ENCODE measurements at regions not wholly inside any gene's neighbourhood (a gene's known extent, or its start where the extent isn't known, plus 50 kb on each side); places are given as distances from the start of the nearest gene placed in this dataset.

DNA sequence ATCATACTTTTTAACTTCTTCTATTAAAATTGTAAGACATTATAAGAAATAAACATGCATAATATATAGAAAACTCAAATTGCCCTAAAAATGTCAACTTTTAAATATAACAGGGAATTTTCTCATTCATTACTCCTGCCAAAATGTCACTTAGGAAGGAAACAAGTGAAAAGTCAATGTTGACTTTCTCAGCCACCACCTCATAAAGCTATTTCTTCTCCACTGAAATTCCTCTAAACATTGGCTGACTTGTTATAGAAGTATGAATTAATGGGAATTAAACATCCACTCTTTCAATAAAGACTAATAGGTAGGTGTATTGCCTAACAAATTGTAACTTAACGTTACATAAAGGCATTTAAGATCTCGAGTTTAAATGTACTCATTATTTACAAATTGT is 499.7 kb upstream of the SYT4 start:
- no peaks in the 10 kb centered on the region for H3K27me3 ChIP-seq (ENCODE audit: control insufficient read depth, insufficient read depth, low read length)
- no peaks in the 10 kb centered on the region for H3K36me3 ChIP-seq (ENCODE audit: control insufficient read depth in 2 of 3, insufficient read depth in 3 of 3, low read length in 3 of 3)
- no peak overlapping the region for H3K9ac ChIP-seq (ENCODE audit: low read length in 3 of 3)
- H3K4me3 ChIP-seq (ENCODE audit: low read length in 3 of 3): no peak overlapping the region
- intact Hi-C loops (cut with DNase I): no loop called here
- DNase-seq: no peak
- H3K4me1 ChIP-seq (ENCODE audit: control insufficient read depth in 2 of 3, insufficient read depth in 2 of 3, low read depth in 1 of 3, low read length in 3 of 3): no peaks in the 10 kb centered on the region
- no peak for FAIRE-seq
- H3K27ac ChIP-seq (ENCODE audit: low read depth in 2 of 2, low read length in 2 of 2): no peak overlapping the region
- TF ChIP-seq, protein P1, sequence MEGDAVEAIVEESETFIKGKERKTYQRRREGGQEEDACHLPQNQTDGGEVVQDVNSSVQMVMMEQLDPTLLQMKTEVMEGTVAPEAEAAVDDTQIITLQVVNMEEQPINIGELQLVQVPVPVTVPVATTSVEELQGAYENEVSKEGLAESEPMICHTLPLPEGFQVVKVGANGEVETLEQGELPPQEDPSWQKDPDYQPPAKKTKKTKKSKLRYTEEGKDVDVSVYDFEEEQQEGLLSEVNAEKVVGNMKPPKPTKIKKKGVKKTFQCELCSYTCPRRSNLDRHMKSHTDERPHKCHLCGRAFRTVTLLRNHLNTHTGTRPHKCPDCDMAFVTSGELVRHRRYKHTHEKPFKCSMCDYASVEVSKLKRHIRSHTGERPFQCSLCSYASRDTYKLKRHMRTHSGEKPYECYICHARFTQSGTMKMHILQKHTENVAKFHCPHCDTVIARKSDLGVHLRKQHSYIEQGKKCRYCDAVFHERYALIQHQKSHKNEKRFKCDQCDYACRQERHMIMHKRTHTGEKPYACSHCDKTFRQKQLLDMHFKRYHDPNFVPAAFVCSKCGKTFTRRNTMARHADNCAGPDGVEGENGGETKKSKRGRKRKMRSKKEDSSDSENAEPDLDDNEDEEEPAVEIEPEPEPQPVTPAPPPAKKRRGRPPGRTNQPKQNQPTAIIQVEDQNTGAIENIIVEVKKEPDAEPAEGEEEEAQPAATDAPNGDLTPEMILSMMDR (IDR thresholded peaks at IDR 0.05; ENCODE audit: borderline replicate concordance, extremely low read depth, insufficient read depth): no peak
- H3K9me3 ChIP-seq (ENCODE audit: control insufficient read depth in 2 of 3, insufficient read depth in 1 of 3, low read length in 3 of 3): no peaks in the 10 kb centered on the region

DNA sequence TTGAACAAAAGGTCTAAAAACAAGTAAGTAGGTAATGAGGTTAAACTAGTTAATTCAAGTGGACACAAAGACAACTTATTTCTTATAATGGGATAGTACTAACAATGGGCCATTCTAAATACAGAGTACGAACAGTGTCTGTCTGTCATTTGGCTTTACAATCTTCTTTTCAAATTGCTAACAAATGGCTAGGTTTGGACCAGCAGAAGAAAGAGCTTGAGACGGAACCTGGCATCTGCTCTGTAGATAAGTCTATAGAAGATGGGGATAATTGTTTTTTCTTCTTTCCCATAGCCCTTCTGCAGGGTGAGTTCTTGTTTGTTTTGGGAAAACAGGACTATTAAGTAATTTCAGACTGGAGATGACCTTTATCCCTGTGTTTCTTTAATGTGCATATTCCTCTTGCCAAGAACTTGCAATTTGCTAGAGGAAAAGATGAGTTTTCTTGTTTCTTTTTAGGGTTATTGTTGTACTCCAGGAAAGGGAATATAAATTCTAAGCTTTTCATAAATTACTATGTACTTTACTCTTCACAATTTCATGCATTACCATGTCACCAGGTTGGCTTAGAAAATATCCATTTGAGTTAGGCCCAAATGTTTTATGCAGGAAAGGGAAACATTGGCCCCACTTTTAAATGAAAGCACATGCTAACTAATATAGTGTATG is 500.5 kb upstream of the SYT4 start:
- Histone ChIP-seq H3K9ac (ENCODE audit: low read length in 3 of 3) (no peak overlapping the region), H3K4me3 (ENCODE audit: low read length in 3 of 3) (no peak overlapping the region), H3K27ac (ENCODE audit: low read depth in 2 of 2, low read length in 2 of 2) (no peak overlapping the region), H3K9me3 (ENCODE audit: control insufficient read depth in 2 of 3, insufficient read depth in 1 of 3, low read length in 3 of 3) (no peaks in the 10 kb centered on the region), H3K27me3 (ENCODE audit: control insufficient read depth, insufficient read depth, low read length) (no peaks in the 10 kb centered on the region), H3K36me3 (ENCODE audit: control insufficient read depth in 2 of 3, insufficient read depth in 3 of 3, low read length in 3 of 3) (no peaks in the 10 kb centered on the region), H3K4me1 (ENCODE audit: control insufficient read depth in 2 of 3, insufficient read depth in 2 of 3, low read depth in 1 of 3, low read length in 3 of 3) (no peaks in the 10 kb centered on the region)
- intact Hi-C loops (cut with DNase I): no loop called here
- no peak for DNase-seq
- FAIRE-seq: no peak
- TF ChIP-seq, protein P1 (IDR thresholded peaks at IDR 0.05; ENCODE audit: borderline replicate concordance, extremely low read depth, insufficient read depth): no peak

- H3K9ac ChIP-seq (ENCODE audit: low read length in 3 of 3): no peak overlapping the region
- no peak for FAIRE-seq
- no peaks in the 10 kb centered on the region for H3K36me3 ChIP-seq (ENCODE audit: control insufficient read depth in 2 of 3, insufficient read depth in 3 of 3, low read length in 3 of 3)
- TF ChIP-seq, protein P1 (IDR thresholded peaks at IDR 0.05; ENCODE audit: borderline replicate concordance, extremely low read depth, insufficient read depth): no peak
- H3K4me3 ChIP-seq (ENCODE audit: low read length in 3 of 3): no peak overlapping the region
- intact Hi-C loops (cut with DNase I): no loop called here
- no peaks in the 10 kb centered on the region for H3K27me3 ChIP-seq (ENCODE audit: control insufficient read depth, insufficient read depth, low read length)
- H3K4me1 ChIP-seq (ENCODE audit: control insufficient read depth in 2 of 3, insufficient read depth in 2 of 3, low read depth in 1 of 3, low read length in 3 of 3): no peaks in the 10 kb centered on the region
- DNase-seq: no peak
- no peak overlapping the region for H3K27ac ChIP-seq (ENCODE audit: low read depth in 2 of 2, low read length in 2 of 2)
- no peaks in the 10 kb centered on the region for H3K9me3 ChIP-seq (ENCODE audit: control insufficient read depth in 2 of 3, insufficient read depth in 1 of 3, low read length in 3 of 3)
Measured at GRCh38 chr18:43780782-43781340, 503.6 kb upstream of the SYT4 start.

All from kidney (tissue), 13 donors.